ENCODE measurements at regions not wholly inside any gene's neighbourhood (a gene's known extent, or its start where the extent isn't known, plus 50 kb on each side); places are given as distances from the start of the nearest gene placed in this dataset.

DNA sequence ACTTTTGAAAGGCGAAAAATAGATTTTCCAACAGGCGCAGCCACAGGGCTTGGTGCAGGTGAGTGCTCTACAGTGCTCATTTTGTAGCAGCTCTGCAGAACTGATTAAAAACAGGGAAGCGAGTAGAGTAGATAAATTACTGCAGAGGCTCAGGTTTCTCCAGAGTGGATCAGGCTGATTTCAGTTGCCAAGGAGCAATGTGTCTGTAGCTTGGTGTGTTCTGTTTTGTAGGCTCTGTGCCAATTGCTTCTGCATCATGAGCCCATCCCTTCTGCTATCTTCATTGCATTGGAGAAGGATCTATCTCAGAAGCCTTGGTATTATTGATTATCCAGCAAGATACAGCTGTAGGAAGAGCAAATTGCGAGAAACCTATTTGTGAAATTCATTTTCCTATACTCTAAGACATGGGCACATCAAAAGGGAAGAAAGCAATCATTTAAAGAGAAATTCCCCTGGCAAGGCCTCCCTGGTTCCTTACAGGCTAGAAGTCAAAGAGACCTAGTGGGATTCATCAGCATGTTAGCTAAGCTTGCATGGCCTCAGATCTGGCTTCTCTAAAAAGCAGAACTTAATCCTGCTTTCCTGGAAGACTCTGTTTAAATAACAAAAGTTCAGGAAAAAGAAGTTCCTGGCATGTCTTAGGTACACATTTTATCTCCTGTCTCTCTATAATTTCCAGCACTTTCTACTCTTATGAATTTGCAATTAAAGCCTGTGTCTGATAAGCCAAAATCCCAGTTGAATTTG lies 432.4 kb upstream of the ATP10A start:
- FAIRE-seq (no peak), DNase-seq (ENCODE audit: low read depth) (no peak)
- Mint-ChIP-seq H3K4me3 (ENCODE audit: unreplicated experiment) (no peak overlapping the region), H3K9me3 (ENCODE audit: unreplicated experiment) (peaks cover 5% of the 10 kb centered on the region), H3K36me3 (ENCODE audit: low read depth, unreplicated experiment) (no peaks in the 10 kb centered on the region), H3K4me1 (ENCODE audit: low read depth, unreplicated experiment) (no peaks in the 10 kb centered on the region), H3K27ac (ENCODE audit: unreplicated experiment) (no peak overlapping the region), H3K27me3 (ENCODE audit: low read depth, unreplicated experiment) (peaks cover 12% of the 10 kb centered on the region)
- Histone ChIP-seq H4K20me1 (ENCODE audit: insufficient read depth, low read length) (no peaks in the 10 kb centered on the region), H3K79me2 (ENCODE audit: insufficient read depth, low read length) (no peaks in the 10 kb centered on the region), H3K4me2 (ENCODE audit: low read length) (no peak overlapping the region), H3K9me3 (ENCODE audit: insufficient read depth, low read depth, low read length) (peaks cover 4% of the 10 kb centered on the region), H2AFZ (ENCODE audit: low read depth, low read length) (no peak overlapping the region), H3K27ac (ENCODE audit: low read depth, low read length) (no peak overlapping the region), H3K27me3 (ENCODE audit: insufficient read depth, low read length) (no peaks in the 10 kb centered on the region), H3K36me3 (ENCODE audit: insufficient read depth, low read length) (no peaks in the 10 kb centered on the region), H3K9ac (ENCODE audit: low read length) (no peak overlapping the region), H3K4me1 (ENCODE audit: insufficient read depth, low read length) (no peaks in the 10 kb centered on the region), H3K4me3 (ENCODE audit: insufficient read depth, low read depth, low read length) (no peak overlapping the region)
- TF ChIP-seq, protein P1, sequence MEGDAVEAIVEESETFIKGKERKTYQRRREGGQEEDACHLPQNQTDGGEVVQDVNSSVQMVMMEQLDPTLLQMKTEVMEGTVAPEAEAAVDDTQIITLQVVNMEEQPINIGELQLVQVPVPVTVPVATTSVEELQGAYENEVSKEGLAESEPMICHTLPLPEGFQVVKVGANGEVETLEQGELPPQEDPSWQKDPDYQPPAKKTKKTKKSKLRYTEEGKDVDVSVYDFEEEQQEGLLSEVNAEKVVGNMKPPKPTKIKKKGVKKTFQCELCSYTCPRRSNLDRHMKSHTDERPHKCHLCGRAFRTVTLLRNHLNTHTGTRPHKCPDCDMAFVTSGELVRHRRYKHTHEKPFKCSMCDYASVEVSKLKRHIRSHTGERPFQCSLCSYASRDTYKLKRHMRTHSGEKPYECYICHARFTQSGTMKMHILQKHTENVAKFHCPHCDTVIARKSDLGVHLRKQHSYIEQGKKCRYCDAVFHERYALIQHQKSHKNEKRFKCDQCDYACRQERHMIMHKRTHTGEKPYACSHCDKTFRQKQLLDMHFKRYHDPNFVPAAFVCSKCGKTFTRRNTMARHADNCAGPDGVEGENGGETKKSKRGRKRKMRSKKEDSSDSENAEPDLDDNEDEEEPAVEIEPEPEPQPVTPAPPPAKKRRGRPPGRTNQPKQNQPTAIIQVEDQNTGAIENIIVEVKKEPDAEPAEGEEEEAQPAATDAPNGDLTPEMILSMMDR (IDR thresholded peaks at IDR 0.05; ENCODE audit: insufficient read depth, low read depth, low read length) = no peak
- TF ChIP-seq EZH2 (IDR thresholded peaks at IDR 0.05; ENCODE audit: insufficient read depth, low read length) = no peak

DNA sequence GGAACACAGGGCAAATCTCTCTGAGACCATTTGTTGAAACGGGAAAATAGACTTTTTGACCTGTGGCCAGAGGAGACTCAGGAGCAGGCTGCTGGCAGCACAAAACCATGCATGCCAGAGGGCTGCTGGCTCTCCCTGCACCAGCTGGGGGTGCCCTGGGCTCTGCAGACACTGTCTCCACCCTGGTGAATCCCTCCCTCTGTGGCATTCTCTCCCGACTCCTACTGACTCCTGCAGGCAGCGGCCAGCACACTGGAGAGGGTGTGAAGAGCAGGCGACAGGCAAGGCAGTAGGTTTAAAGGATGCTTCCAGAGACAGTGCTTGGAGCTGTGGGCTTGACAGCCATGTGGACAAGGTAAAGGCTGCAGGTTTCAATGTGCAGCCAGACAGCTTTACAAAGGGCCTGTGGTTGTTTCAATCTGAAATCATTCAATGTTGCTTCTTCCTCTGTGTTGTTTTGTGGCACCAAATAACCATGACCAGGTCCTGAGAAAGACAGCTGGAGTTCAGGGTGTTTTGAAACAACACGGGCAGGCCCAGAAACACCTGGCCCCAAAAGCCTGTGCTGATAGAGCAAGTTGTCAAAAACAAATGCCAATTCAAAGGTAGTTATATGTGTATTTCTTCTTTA lies 431.0 kb upstream of the ATP10A start:
- no peak overlapping the region for H3K4me3 ChIP-seq (ENCODE audit: insufficient read depth, low read depth, low read length)
- no peak overlapping the region for H3K27ac Mint-ChIP-seq (ENCODE audit: unreplicated experiment)
- H3K27me3 Mint-ChIP-seq (ENCODE audit: low read depth, unreplicated experiment) = peaks cover 12% of the 10 kb centered on the region
- TF ChIP-seq EZH2 (IDR thresholded peaks at IDR 0.05; ENCODE audit: insufficient read depth, low read length) = no peak
- TF ChIP-seq, protein P1 (IDR thresholded peaks at IDR 0.05; ENCODE audit: insufficient read depth, low read depth, low read length) = no peak
- H3K36me3 ChIP-seq (ENCODE audit: insufficient read depth, low read length) = no peaks in the 10 kb centered on the region
- no peaks in the 10 kb centered on the region for H3K79me2 ChIP-seq (ENCODE audit: insufficient read depth, low read length)
- no peaks in the 10 kb centered on the region for H3K27me3 ChIP-seq (ENCODE audit: insufficient read depth, low read length)
- no peaks in the 10 kb centered on the region for H3K36me3 Mint-ChIP-seq (ENCODE audit: low read depth, unreplicated experiment)
- H3K4me1 ChIP-seq (ENCODE audit: insufficient read depth, low read length) = no peaks in the 10 kb centered on the region
- H3K4me2 ChIP-seq (ENCODE audit: low read length) = no peak overlapping the region
- no peak overlapping the region for H3K27ac ChIP-seq (ENCODE audit: low read depth, low read length)
- H4K20me1 ChIP-seq (ENCODE audit: insufficient read depth, low read length) = no peaks in the 10 kb centered on the region
- peaks cover 5% of the 10 kb centered on the region for H3K9me3 Mint-ChIP-seq (ENCODE audit: unreplicated experiment)
- H3K4me1 Mint-ChIP-seq (ENCODE audit: low read depth, unreplicated experiment) = no peaks in the 10 kb centered on the region
- H3K9ac ChIP-seq (ENCODE audit: low read length) = no peak overlapping the region
- no peak overlapping the region for H2AFZ ChIP-seq (ENCODE audit: low read depth, low read length)
- DNase-seq (ENCODE audit: low read depth) = no peak
- FAIRE-seq = no peak
- peaks cover 3% of the 10 kb centered on the region for H3K9me3 ChIP-seq (ENCODE audit: insufficient read depth, low read depth, low read length)
- no peak overlapping the region for H3K4me3 Mint-ChIP-seq (ENCODE audit: unreplicated experiment)

DNA sequence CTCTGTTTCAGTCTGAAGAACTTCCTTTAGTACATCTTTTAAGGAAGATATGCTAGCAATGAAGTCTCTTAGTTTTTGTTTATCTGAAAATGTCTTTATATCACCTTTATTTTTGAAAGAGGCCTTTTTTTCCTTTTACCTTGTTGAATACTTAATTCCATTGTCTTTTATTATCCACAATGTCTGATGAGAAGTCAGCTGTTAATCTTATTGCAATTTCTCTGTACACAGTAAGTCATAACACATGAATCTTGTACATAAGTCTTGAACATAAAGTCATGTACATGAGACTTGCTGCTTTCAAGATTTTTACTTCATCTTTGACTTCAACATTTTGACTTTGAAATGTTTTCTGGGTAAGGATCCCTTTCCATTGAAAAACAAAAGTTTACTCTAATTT lies 424.3 kb upstream of the ATP10A start:
- FAIRE-seq (no peak), DNase-seq (ENCODE audit: low read depth) (no peak)
- Mint-ChIP-seq H3K9me3 (ENCODE audit: unreplicated experiment) (peaks cover 7% of the 10 kb centered on the region), H3K27me3 (ENCODE audit: low read depth, unreplicated experiment) (no peaks in the 10 kb centered on the region), H3K4me1 (ENCODE audit: low read depth, unreplicated experiment) (no peaks in the 10 kb centered on the region), H3K4me3 (ENCODE audit: unreplicated experiment) (no peak overlapping the region), H3K27ac (ENCODE audit: unreplicated experiment) (no peak overlapping the region), H3K36me3 (ENCODE audit: low read depth, unreplicated experiment) (no peaks in the 10 kb centered on the region)
- Histone ChIP-seq H3K4me3 (ENCODE audit: insufficient read depth, low read depth, low read length) (no peak overlapping the region), H3K36me3 (ENCODE audit: insufficient read depth, low read length) (no peaks in the 10 kb centered on the region), H2AFZ (ENCODE audit: low read depth, low read length) (no peak overlapping the region), H4K20me1 (ENCODE audit: insufficient read depth, low read length) (no peaks in the 10 kb centered on the region), H3K4me2 (ENCODE audit: low read length) (no peak overlapping the region), H3K27me3 (ENCODE audit: insufficient read depth, low read length) (no peaks in the 10 kb centered on the region), H3K79me2 (ENCODE audit: insufficient read depth, low read length) (no peaks in the 10 kb centered on the region), H3K9ac (ENCODE audit: low read length) (no peak overlapping the region), H3K27ac (ENCODE audit: low read depth, low read length) (no peak overlapping the region), H3K4me1 (ENCODE audit: insufficient read depth, low read length) (no peaks in the 10 kb centered on the region), H3K9me3 (ENCODE audit: insufficient read depth, low read depth, low read length) (peaks cover 11% of the 10 kb centered on the region)
- no peak for TF ChIP-seq EZH2 (IDR thresholded peaks at IDR 0.05; ENCODE audit: insufficient read depth, low read length)

Data from astrocyte (in vitro differentiated cells and primary cell).